Activated CD4-positive, CD25-positive, alpha-beta regulatory T cell (primary cell): ENCODE measurements at regions not wholly inside any gene's neighbourhood (a gene's known extent, or its start where the extent isn't known, plus 50 kb on each side); places are given as distances from the start of the nearest gene placed in this dataset.
"Not testable (repeated sequence)": the region's sequence is repeated elsewhere in the genome, so short reads cannot be mapped to it uniquely, and the experiment has no call there.

Source experiments
- DNase-seq, 4 experiments: peaks; one replicate each; lab custom pipeline; 2025; lab: John Stamatoyannopoulos, UW

DNA sequence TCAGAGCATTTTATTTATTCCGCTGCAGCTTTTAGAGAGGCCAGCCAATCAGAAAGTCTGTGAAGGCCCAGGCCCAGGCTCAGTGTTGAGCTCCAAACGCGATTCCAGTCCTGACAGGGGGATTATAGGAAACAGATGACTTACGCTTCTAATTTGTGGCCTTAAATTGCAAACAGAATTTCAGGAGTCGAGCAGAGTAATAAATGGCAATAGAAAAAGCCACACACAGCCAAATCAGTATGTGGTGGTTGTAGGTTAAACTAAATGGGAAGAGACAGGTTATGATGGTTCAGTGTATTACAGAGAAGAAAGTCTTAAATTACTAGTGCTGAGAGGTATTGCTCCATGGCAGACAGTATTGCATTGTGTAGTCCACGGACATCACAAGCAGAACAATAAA, 131.0 kb upstream of the ZEB2 start:
- no peak for DNase-seq

DNA sequence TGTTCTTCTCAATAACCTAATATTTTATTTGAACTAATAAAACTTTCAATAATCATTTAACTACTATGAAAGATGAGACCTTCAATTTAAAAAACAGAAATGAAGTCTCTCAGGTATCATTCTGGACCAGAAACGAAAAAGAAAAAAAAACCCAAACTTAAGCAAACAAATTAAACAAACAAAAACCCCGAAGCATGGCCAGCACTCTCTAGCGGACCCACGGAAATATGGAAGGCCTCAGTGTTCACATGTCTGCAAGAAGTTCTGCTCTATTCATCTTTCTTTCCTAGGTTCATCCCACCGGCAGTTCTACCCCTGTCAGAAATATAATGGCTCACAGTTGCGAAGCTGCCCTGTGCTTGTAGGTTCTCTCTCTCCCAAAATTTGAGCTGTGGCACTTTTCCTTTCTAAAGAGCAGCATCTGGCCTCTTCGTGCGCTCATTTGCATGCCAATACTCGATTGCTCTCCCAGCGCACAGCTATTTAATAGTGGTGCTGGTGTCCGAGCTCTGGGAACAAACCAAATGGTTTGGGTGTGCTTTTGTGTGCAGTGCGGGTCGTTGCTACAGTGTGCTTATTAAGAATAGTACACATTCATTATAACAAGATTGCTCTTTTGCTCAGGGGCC, 129.0 kb upstream of the ZEB2 start:
- DNase-seq, result no peak

DNA sequence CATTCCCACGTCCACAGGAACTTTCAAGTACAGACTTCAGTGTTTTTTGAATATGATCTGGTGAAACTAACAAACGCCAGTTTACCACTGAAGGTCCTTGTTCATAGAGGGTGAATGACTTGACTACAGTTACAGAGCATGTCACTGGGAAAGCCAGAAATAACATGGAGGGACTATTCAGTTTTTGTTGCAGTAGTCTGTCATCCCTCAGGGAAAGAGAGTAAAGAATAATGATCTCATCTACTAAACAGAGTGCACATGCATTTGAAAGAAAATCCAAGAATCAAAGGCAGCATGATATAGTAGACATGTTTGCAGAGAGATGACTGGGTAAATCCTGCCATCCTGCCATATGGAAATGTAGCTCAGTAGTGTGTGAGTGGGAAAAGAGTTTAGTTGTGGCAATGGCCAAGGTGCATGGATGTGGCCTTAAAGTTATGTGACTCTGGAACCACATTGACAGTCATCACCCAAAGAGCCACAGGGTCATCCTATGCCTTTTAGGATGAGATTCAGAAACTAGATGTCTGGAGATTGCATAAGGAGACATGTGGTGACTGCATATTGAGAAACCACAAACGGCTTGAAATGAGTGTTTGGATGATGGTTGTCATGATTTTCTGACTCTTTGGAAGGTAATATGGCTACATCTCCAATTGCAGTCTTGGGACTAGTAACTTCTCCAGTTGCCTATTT, 125.3 kb upstream of the ZEB2 start:
- DNase-seq, result no peak

DNA sequence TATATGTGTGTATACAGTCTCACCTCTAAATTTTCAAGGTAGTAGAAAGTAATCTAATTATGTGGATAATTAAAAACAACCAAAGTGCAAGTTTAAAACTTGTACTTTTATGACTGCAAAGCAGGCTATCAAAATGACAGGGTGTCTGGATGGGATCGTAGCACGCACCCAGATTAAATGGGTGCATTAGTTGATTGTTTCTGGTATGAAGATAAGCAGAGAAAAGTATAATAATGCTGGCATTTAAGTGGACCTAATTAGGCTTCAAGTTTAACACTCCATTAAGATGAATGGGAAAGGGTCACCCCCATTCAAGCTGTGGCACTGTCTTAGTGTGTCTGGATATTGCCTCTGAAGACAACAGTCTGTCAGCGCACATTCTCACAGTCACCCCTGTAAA, 124.6 kb upstream of the ZEB2 start:
- DNase-seq, result no peak

DNA sequence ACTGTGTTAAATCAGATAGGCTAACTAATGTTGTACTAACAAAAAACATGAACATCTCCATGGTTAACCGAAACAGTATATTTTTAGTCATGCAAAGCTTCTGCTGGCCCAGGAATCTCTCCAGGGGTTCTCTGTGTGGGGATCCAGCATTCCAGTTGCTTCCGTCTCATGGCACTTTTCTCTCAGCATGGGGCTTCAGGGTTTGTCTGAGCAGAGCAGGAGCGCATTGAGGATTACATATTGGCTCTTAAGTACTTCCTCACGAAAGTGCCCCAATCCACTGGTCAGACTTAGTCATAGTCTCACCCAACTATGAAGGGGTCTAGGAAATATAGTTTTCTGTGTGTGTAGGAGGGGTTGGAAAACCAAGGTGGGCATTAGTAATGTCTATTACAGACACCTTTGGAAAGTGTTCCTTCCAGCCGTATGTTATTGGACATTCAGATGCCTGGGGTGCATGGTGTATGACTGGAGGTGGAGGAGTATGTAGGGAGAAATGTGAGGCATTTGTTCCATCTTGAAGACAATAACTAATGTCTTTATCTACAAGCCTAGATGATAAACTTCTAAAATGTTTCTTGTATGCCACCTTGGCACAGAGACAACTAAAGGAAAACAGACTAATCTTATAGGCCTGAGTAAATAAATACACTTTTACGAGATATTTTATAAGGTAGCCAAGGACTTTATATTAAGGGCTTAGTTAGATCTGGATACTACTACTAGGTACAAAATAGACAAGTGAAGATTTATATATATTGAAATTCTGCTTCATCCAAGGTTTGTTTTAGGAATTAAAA, 123.8 kb upstream of the ZEB2 start:
- DNase-seq, result no peak

DNA sequence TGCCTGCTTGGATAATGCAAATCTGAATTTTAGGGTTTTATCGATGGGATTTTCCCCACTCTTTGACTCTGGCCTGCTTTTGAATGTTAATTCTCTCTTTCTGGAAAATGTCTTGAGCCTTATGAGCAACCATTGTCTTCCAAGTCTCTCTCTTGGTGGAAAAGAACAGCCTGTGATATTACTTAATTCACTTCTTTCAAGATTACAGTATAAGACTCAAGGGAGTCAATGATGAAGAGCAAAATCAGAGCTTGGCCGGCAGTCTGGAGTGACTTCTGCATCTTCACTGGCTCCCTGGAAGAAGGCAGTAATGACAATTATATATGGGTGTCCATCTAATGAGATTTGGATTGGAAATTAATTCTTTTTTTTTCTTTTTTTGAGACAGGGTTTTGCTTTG, 122.9 kb upstream of the ZEB2 start:
- no peak for DNase-seq

DNA sequence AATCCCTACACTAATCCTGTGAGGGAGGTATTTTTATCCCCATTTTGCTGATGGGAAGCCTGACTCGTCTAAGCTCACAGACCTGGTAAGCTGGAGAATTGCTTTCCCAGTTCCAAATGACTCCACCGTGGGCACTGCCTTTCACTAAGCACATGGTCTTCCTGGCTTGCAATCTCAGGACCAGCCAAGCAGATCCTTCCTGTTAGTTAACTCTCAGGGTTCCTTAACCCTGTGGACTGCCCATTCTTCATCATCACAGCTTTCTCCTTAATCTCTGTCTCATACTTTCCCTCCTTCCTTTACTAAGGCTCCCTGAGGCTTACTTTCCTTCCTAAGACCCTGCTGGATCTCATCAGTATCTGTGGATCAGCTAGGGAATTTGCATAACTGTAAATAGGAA, 122.2 kb upstream of the ZEB2 start:
- no peak for DNase-seq

DNA sequence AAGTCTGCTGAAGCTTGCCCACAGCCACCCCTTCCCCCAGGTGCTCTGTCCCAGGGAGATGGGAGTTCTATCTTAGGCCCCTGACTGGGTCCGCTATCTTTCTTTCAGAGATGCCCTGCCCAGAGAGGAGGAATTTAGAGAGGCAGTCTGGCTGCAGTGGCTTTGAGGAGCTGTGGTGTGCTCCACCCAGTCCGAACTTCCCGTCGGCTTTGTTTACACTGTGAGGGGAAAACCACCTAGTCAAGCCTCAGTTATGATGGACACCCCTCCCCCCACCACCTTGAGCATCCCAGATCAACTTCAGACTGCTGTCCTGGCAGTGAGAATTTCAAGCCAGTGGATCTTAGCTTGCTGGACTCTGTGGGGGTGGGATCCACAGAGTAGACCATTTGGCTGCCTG, 118.3 kb upstream of the ZEB2 start:
- DNase-seq, result not testable (repeated sequence)

DNA sequence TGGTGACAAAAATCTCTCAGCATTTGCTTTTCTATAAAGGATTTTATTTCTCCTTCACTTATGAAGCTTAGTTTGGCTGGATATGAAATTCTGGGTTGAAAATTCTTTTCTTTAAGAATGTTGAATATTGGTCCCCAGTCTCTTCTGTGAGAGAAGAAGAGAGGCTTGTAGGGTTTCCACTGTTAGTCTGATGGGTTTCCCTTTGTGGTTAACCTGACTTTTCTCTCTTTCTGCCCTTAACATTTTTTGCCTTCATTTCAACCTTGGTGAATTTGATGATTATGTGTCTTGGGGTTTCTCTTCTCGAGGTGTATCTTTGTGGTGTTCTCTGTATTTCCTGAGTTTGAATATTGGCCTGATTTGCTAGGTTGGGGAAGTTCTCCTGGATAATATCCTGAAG, 116.9 kb upstream of the ZEB2 start:
- not testable (repeated sequence) for DNase-seq

DNA sequence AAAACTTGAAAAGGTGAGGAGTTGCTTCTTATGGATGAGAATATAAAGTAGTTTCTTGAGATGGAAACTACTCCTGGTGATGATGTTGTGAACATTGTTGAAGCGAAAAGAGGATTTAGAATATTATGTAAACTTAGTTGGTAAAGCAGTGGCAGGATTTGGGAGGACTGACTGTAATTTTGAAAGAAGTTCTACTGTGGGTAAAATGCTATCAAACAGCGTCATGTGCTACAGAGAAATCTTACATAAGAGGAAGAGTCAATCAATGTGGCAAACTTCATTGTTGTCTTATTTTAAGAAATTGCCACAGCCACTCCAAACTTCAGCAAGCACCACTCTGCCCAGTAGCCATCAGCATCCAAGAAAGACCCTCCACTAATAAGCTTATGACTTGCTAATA, 112.9 kb upstream of the ZEB2 start:
- no peak for DNase-seq

DNA sequence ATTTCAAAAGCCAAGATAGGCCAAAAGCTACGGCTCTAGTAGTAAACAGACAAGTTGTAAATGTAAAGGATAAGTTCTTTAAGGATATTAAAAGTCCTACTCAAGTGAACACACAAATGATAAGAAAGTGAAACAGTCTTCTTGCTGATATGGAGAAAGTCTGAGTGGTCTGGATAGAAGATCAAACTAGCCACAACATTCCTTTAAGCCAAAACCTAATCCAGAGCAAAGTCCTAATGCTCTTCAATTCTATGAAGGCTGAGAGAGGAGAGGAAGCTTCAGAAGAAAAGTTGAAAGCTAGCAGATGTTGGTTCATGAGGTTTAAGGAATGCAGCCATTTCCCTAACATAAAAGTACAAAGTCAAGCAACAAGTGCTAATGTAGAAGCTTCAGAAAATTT, 111.7 kb upstream of the ZEB2 start:
- no peak for DNase-seq

DNA sequence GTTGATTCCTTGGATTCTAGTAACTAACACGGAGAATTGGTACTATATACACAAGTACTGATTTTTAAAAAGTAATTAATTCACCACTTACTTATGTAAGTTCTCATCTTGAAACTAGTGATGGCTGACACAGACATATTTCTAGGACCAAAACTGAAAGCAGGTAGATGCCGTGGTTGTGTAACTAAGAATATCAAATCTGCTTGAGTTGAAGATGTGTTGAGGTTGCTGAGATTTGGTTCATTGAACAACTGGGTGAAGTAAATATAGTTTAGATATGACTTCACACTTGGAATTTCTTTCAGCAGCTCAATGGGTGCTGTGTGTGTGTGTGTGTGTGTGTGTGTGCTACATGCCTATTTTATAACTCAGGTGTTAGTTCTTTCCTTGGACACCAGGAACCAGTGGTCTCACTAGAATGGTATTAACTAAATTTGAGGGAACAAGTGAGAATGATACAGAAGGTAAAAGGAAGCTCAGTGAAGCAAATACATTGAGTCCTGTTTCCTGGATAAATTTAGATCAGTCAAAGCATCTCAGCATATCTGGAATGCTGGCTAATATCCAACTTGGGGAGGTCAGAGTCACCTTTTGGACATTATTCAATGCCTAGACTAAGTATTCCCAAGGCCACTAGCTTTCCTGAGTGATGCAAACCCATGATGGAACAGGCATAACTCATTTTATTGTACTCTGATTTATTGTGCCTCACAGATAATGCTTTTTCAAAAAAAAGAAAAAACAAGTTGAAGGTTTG, 110.7 kb upstream of the ZEB2 start:
- DNase-seq, result no peak

DNA sequence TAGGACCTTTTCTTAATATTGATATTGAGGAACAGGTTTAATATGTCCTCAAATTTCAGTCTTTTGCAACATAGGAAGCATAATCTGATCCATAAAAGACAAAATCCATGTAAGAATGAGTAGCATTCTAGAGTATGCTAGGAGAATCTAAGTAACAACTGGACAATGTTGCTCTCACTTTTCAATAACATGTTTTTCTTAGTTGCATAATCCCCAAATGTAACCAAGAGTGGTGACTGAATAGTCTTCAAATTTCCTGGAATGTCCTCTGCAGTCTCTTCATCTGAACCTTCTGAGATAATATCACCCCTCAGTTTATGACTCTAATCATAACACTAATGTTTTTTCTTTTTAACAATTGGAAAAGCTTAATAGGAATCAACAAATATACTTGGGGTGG, 110.0 kb upstream of the ZEB2 start:
- no peak for DNase-seq

DNA sequence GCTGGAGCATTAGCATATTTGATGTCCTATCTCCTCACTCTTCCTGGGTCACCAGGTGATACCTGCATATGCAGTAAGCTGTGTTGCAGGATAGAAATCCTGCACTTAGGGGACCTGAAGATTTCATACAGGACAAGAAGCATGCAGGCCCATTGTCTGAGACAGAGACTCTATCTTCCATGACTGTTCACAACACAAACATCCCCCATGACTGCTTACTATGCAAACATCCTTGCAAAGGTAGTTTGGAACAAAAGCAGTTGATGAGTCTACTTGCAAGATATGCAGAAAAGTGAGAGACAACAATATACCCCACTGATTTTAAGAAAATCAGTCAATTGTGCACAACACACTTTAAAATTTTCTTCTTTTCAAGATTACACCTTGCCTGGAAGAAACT, 108.6 kb upstream of the ZEB2 start:
- DNase-seq, result no peak

DNA sequence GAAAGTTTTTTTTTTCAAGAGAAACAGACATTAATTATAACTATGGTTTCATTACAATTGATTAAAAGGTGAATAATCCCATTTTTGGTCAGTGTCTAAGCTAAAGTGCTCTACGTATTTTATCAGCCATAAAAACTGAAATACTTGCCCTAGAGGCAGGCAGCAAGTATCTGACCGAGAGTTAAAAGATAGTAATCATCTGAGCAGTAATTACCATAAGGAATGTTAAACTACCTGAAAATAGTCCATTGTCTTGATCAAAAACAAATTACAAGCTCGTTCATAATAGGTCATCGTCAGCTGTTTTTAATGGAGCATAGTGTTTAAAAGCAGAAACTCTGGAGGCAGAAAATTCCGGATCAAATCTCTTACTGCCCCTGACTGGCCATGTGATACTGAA, 105.7 kb upstream of the ZEB2 start:
- no peak for DNase-seq

DNA sequence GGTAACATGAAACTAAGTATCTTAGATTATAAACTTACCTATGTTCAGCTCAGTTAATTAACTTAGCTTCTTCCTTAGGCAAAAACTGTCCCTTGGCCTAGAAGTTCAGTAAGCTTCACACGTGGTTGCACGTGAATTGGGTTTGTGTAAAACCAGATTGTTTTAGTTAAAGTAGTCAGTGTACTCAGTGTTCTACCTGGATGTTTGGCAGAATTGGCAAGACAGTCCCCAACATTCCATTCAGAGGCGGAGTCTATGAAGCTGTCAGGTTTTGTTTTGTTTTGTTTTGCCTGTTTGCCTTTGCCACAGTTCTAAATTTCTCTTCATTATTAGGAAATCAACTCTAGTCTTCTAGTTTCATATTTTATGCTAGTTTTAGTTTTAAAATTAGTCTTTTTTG, 105.3 kb upstream of the ZEB2 start:
- no peak for DNase-seq

DNA sequence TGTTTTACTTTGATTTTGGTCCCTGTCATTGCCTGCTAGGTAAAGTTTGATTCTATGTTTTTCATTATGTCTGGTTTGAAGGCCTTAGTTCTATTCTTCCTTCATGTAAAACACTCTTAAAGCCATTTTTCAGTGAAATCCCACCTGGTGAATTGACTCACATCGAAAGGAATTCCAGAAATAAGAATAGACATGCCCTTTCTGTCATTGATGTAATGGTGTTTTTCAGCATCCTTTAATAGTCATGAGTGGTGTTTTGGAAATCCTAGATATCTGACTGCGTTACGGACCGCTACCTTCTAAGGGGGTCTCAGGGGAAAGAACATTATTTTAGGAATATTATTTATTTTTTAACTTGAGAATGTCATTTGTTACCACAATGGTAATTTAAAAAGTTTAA, 104.5 kb upstream of the ZEB2 start:
- DNase-seq, result no peak

DNA sequence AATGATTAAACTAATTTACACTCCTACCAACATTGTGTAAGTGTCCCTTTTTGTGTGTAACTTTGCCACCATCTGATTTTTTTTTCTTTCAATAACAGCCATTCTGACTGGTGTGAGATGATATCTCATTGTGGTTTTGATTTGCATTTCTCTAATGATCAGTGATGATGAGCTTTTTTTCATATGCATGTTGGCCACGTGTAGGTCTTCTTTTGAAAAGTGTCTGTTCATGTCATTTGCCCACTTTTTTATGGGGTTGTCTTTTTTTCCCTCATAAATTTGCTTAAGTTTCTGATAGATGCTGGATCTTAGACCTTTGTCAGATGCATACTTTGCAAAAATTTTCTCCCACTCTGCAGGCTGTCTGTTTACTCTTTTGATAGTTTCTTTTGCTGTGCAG, 102.5 kb upstream of the ZEB2 start:
- DNase-seq, result not testable (repeated sequence)

DNA sequence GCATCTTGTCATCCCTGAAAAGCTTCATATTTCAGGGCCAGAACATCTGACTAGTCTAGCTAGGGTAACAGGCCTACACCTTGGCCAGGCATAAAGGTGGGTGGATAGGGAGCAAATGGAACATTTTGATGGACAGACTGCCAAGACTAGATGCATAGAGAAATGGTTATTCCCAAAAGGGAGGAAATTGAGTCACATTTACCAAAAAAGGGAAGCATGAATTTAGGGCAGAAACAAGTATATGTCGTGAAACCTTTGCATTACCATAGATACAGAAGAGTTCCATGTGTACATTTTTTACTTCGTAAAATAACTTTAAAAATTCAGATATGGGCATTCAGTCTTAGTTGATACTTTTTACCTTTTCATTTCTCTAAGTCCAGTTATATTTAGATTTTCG, 101.3 kb upstream of the ZEB2 start:
- DNase-seq, result no peak

DNA sequence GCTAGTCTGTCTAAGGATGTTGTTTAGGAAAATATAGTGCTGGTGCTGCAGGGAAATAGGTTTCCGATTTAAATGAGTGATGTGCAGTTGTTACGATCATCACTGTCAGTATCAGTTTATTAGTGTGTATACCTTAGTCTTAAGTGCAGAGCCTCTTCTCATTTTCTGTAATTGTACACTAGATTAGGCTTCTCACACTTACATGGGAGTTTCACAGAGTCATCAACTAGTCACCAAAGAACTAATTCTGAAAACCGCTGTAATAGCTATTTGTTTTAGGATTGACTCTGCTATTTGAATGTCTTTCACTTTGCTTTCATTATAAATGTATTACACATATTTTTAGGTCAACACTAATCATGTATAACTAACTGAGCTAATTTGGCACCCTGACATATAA, 99.8 kb upstream of the ZEB2 start:
- DNase-seq, result no peak

DNA sequence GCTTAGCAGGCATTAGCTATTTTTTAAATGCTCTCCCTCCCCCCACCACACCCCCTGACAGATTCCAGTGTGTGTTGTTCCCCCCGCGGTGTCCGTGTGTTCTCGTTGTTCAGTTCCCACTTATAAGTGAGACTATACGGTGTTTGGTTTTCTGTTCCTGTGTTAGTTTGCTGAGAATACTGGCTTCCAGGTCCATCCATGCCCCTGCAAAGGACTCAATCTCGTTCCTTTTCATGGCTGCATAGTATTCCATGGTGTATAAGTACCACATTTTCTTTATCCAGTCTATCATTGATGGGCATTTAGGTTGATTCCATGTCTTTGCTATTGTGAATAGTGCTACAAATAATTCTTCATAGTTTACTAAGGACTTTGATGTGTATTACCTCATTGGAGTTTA, 97.3 kb upstream of the ZEB2 start:
- not testable (repeated sequence) for DNase-seq

DNA sequence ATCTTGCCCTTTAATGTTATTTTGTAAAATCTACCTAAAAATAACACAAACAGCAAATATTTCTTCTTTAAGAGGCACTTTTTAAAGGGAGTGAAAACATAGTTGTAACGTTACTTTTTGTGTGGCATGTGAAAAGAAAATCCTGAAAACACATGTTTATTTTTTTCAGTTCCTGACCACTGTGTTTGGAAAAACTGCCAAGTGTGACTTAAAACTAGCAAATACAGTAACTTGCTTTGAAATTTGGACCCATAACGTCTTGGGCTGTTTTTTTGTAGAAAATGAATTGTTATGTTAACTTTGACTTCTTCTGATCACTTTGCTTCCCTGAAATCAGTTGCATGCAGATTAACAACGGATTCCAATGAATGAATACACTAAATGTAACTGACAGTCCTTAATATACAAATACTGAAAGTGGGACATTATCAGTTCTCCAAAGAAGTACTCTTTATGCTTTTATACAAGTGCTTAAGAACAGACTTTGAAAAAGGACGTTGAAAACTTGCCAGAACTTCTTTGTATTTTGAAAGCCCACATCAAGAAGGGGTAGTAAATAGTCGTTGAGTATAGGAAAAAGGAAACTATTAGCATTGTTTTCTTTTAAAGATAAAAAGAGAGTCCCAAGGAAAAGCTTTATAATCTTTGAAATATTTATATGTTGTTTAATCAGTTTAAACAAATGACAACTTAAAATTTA, 96.1 kb upstream of the ZEB2 start:
- DNase-seq, result no peak
